A204.1 (cell line): ENCODE measurements at regions not wholly inside any gene's neighbourhood (a gene's known extent, or its start where the extent isn't known, plus 50 kb on each side); places are given as distances from the start of the nearest gene placed in this dataset.
"Not testable (repeated sequence)": the region's sequence is repeated elsewhere in the genome, so short reads cannot be mapped to it uniquely, and the experiment has no call there.

ENCODE experiments used
- FAIRE-seq: peaks from 2 replicates; lab custom pipeline; 2012; peaks lifted over from hg19 to GRCh38; lab: Jason Lieb, UNC

- FAIRE-seq = no peak
Observed at GRCh38 chr4:126144543-126145237, 829.9 kb downstream of the FAT4 start.

GRCh38 chr4:126168484-126168883 is 853.7 kb downstream of the FAT4 start:
- no peak for FAIRE-seq

GRCh38 chr4:126172126-126172525 is 857.4 kb downstream of the FAT4 start:
- no peak for FAIRE-seq

GRCh38 chr4:126174627-126175026 is 859.9 kb downstream of the FAT4 start:
- FAIRE-seq = no peak

- FAIRE-seq = no peak
Observed at GRCh38 chr4:126180642-126181041, 865.9 kb downstream of the FAT4 start.

- no peak for FAIRE-seq
Observed at GRCh38 chr4:126182336-126182735, 867.6 kb downstream of the FAT4 start.

- no peak for FAIRE-seq
Observed at GRCh38 chr4:126182786-126183185, 868.0 kb downstream of the FAT4 start.

- FAIRE-seq = no peak
Observed at GRCh38 chr4:126183206-126183605, 868.5 kb downstream of the FAT4 start.

GRCh38 chr4:126191536-126191935 is 876.8 kb downstream of the FAT4 start:
- no peak for FAIRE-seq

GRCh38 chr4:126192506-126192905 is 877.8 kb downstream of the FAT4 start:
- FAIRE-seq = no peak

GRCh38 chr4:126201251-126202138 is 886.7 kb downstream of the FAT4 start:
- FAIRE-seq = not testable (repeated sequence)

- no peak for FAIRE-seq
Observed at GRCh38 chr4:126202226-126202625, 887.5 kb downstream of the FAT4 start.

GRCh38 chr4:126207910-126208309 is 893.2 kb downstream of the FAT4 start:
- FAIRE-seq = no peak

GRCh38 chr4:126209147-126209546 is 894.4 kb downstream of the FAT4 start:
- no peak for FAIRE-seq

- no peak for FAIRE-seq
Observed at GRCh38 chr4:126213996-126214395, 899.2 kb downstream of the FAT4 start.

- FAIRE-seq = no peak
Observed at GRCh38 chr4:126215759-126216158, 901.0 kb downstream of the FAT4 start.

- FAIRE-seq = no peak
Observed at GRCh38 chr4:126216611-126217010, 901.9 kb downstream of the FAT4 start.

GRCh38 chr4:126221282-126221681 is 906.5 kb downstream of the FAT4 start:
- no peak for FAIRE-seq

GRCh38 chr4:126221717-126222340 is 907.1 kb downstream of the FAT4 start:
- FAIRE-seq = no peak

GRCh38 chr4:126223784-126224407 is 909.1 kb downstream of the FAT4 start:
- FAIRE-seq = no peak

- FAIRE-seq = no peak
Observed at GRCh38 chr4:126227428-126227827, 912.7 kb downstream of the FAT4 start.

- FAIRE-seq = no peak
Observed at GRCh38 chr4:126230269-126230668, 915.5 kb downstream of the FAT4 start.

- no peak for FAIRE-seq
Observed at GRCh38 chr4:126233483-126233882, 918.7 kb downstream of the FAT4 start.
